Mesendoderm (in vitro differentiated cells): ENCODE measurements at regions not wholly inside any gene's neighbourhood (a gene's known extent, or its start where the extent isn't known, plus 50 kb on each side); places are given as distances from the start of the nearest gene placed in this dataset.

Source experiments
- DNase-seq: peaks from one replicate; pipeline ENCODE4 v3.0.0; 2013
- H2AK5ac ChIP-seq: 2 replicates; pipeline ENCODE4 v1.6.1; 2013; ENCODE audit warnings: low read length, inconsistent platforms
- H2BK120ac ChIP-seq: 2 replicates; pipeline ENCODE4 v1.6.1; 2013; ENCODE audit warnings: low read depth, mild to moderate bottlenecking, low read length, moderate library complexity, mixed read lengths
- H2BK15ac ChIP-seq: replicated peaks from 2 replicates; pipeline ENCODE4 v1.6.1; 2013; ENCODE audit warnings: low read depth, mild to moderate bottlenecking, moderate library complexity
- H2BK5ac ChIP-seq: 2 replicates; pipeline ENCODE4 v1.6.1; 2013; ENCODE audit warnings: low read length, inconsistent platforms
- H3K18ac ChIP-seq: 2 replicates; pipeline ENCODE4 v1.6.1; 2013; ENCODE audit warnings: mild to moderate bottlenecking, low read length, mixed read lengths
- H3K23ac ChIP-seq: one replicate; pipeline ENCODE4 v1.6.1; 2013; ENCODE audit warnings: low read length
- H3K27ac ChIP-seq: 2 replicates; pipeline ENCODE4 v1.5.1; 2013; ENCODE audit warnings: low read depth, mild to moderate bottlenecking, inconsistent platforms, low read length, moderate library complexity
- H3K27me3 ChIP-seq: 2 replicates; pipeline ENCODE4 v1.6.1; 2013; ENCODE audit warnings: low read length, control low read depth, mild to moderate bottlenecking, inconsistent platforms; ENCODE audit not compliant: insufficient read depth, poor library complexity
- H3K36me3 ChIP-seq: 2 replicates; pipeline ENCODE4 v1.6.1; 2013; ENCODE audit warnings: low read length, inconsistent platforms; ENCODE audit not compliant: control insufficient read depth, insufficient read depth
- H3K4ac ChIP-seq: one replicate; pipeline ENCODE4 v1.6.1; 2013; ENCODE audit warnings: low read depth, mild to moderate bottlenecking, low read length, moderate library complexity
- H3K4me1 ChIP-seq: 2 replicates; pipeline ENCODE4 v1.6.1; 2013; ENCODE audit warnings: low read depth, low read length, inconsistent platforms; ENCODE audit not compliant: control insufficient read depth
- H3K4me2 ChIP-seq: 2 replicates; pipeline ENCODE4 v1.6.1; 2013; ENCODE audit warnings: low read length
- H3K4me3 ChIP-seq: 2 replicates; pipeline ENCODE4 v1.5.1; 2013; ENCODE audit warnings: mild to moderate bottlenecking, low read length
- H3K56ac ChIP-seq: one replicate; pipeline ENCODE4 v1.6.1; 2013; ENCODE audit warnings: low read length
- H3K79me1 ChIP-seq: 2 replicates; pipeline ENCODE4 v1.6.1; 2013; ENCODE audit warnings: low read length, inconsistent platforms
- H3K79me2 ChIP-seq: 2 replicates; pipeline ENCODE4 v1.6.1; 2013; ENCODE audit warnings: mild to moderate bottlenecking, low read length; ENCODE audit not compliant: control insufficient read depth, insufficient read depth
- H3K9ac ChIP-seq: 2 replicates; pipeline ENCODE4 v1.6.1; 2013; ENCODE audit warnings: low read length, inconsistent platforms
- H4K5ac ChIP-seq: one replicate; pipeline ENCODE4 v1.6.1; 2013; ENCODE audit warnings: low read length
- H4K8ac ChIP-seq: one replicate; pipeline ENCODE4 v1.6.1; 2013; ENCODE audit warnings: low read depth, mild to moderate bottlenecking, control low read depth, low read length, moderate library complexity
- WGBS: extraction: QIAGEN DNeasy Blood & Tissue Kit; methylation state at CpG from one replicate; pipeline ENCODE4 v1.1.7; 2013; ENCODE audit warnings: low lambda C conversion rate, missing lambda C conversion rate; ENCODE audit not compliant: insufficient coverage; ENCODE audit errors: extremely low coverage; 5-methylcytosine and 5-hydroxymethylcytosine counted together

GRCh38 chr1:5620418-5620817 is 371.8 kb downstream of the NPHP4 start:
- H3K79me2 ChIP-seq = no peaks in the 10 kb centered on the region
- H3K4me3 ChIP-seq = no peak overlapping the region
- DNase-seq = no peak
- H4K8ac ChIP-seq = no peak overlapping the region
- no peak overlapping the region for H3K4ac ChIP-seq
- H3K36me3 ChIP-seq = no peaks in the 10 kb centered on the region
- H2AK5ac ChIP-seq = no peak overlapping the region
- no peaks in the 10 kb centered on the region for H3K27me3 ChIP-seq
- no peaks in the 10 kb centered on the region for H3K79me1 ChIP-seq
- no peak overlapping the region for H2BK5ac ChIP-seq
- H3K4me1 ChIP-seq = no peaks in the 10 kb centered on the region
- no peak overlapping the region for H3K23ac ChIP-seq
- no peak overlapping the region for H3K27ac ChIP-seq
- WGBS = no CpG with 5 or more reads among the region's 3 CpGs
- H3K18ac ChIP-seq = no peak overlapping the region
- H4K5ac ChIP-seq = no peak overlapping the region
- H3K56ac ChIP-seq = no peak overlapping the region
- no peak overlapping the region for H3K9ac ChIP-seq
- H2BK15ac ChIP-seq = no peak overlapping the region
- H3K4me2 ChIP-seq = no peak overlapping the region
- no peak overlapping the region for H2BK120ac ChIP-seq

GRCh38 chr1:5619469-5619868 is 372.8 kb downstream of the NPHP4 start:
- Histone ChIP-seq H3K27ac (no peak overlapping the region), H4K5ac (no peak overlapping the region), H3K79me1 (no peaks in the 10 kb centered on the region), H3K4me3 (no peak overlapping the region), H3K23ac (no peak overlapping the region), H3K4me2 (no peak overlapping the region), H3K36me3 (no peaks in the 10 kb centered on the region), H3K27me3 (no peaks in the 10 kb centered on the region), H3K56ac (no peak overlapping the region), H2BK120ac (no peak overlapping the region), H4K8ac (no peak overlapping the region), H3K4me1 (no peaks in the 10 kb centered on the region), H3K4ac (no peak overlapping the region), H2BK5ac (no peak overlapping the region), H3K18ac (no peak overlapping the region), H3K9ac (no peak overlapping the region), H3K79me2 (no peaks in the 10 kb centered on the region), H2BK15ac (no peak overlapping the region), H2AK5ac (no peak overlapping the region)
- no CpG with 5 or more reads among the region's 1 CpG for WGBS
- no peak for DNase-seq

GRCh38 chr1:5617546-5617945 is 374.7 kb downstream of the NPHP4 start:
- Histone ChIP-seq H3K79me1 (no peaks in the 10 kb centered on the region), H2BK5ac (no peak overlapping the region), H2BK15ac (no peak overlapping the region), H3K4ac (no peak overlapping the region), H3K4me2 (no peak overlapping the region), H4K8ac (no peak overlapping the region), H2BK120ac (no peak overlapping the region), H3K4me3 (no peak overlapping the region), H3K27me3 (no peaks in the 10 kb centered on the region), H2AK5ac (no peak overlapping the region), H3K23ac (no peak overlapping the region), H3K56ac (no peak overlapping the region), H4K5ac (no peak overlapping the region), H3K4me1 (no peaks in the 10 kb centered on the region), H3K27ac (no peak overlapping the region), H3K18ac (no peak overlapping the region), H3K36me3 (no peaks in the 10 kb centered on the region), H3K79me2 (no peaks in the 10 kb centered on the region), H3K9ac (no peak overlapping the region)
- DNase-seq = no peak
- WGBS = no CpG with 5 or more reads among the region's 15 CpGs

- no peak overlapping the region for H3K4me2 ChIP-seq
- no peaks in the 10 kb centered on the region for H3K79me2 ChIP-seq
- H3K4ac ChIP-seq = no peak overlapping the region
- no peak overlapping the region for H3K18ac ChIP-seq
- H4K5ac ChIP-seq = no peak overlapping the region
- H2BK5ac ChIP-seq = no peak overlapping the region
- no peak overlapping the region for H3K4me3 ChIP-seq
- H3K4me1 ChIP-seq = no peaks in the 10 kb centered on the region
- H2AK5ac ChIP-seq = no peak overlapping the region
- no peaks in the 10 kb centered on the region for H3K27me3 ChIP-seq
- no peaks in the 10 kb centered on the region for H3K79me1 ChIP-seq
- WGBS = no CpG with 5 or more reads among the region's 6 CpGs
- DNase-seq = no peak
- no peak overlapping the region for H2BK15ac ChIP-seq
- H3K9ac ChIP-seq = no peak overlapping the region
- H4K8ac ChIP-seq = no peak overlapping the region
- no peak overlapping the region for H3K23ac ChIP-seq
- H3K27ac ChIP-seq = no peak overlapping the region
- no peaks in the 10 kb centered on the region for H3K36me3 ChIP-seq
- H2BK120ac ChIP-seq = no peak overlapping the region
- no peak overlapping the region for H3K56ac ChIP-seq
These were observed 375.1 kb downstream of the NPHP4 start for GRCh38 chr1:5617179-5617520.

- no peak overlapping the region for H4K5ac ChIP-seq
- no peak overlapping the region for H3K23ac ChIP-seq
- no peak for DNase-seq
- no peak overlapping the region for H3K4me2 ChIP-seq
- H3K4me3 ChIP-seq = no peak overlapping the region
- no peak overlapping the region for H2AK5ac ChIP-seq
- H3K79me2 ChIP-seq = no peaks in the 10 kb centered on the region
- H3K18ac ChIP-seq = no peak overlapping the region
- no peak overlapping the region for H3K4ac ChIP-seq
- no peaks in the 10 kb centered on the region for H3K4me1 ChIP-seq
- WGBS = no CpG with 5 or more reads among the region's 22 CpGs
- no peak overlapping the region for H3K27ac ChIP-seq
- no peaks in the 10 kb centered on the region for H3K36me3 ChIP-seq
- no peaks in the 10 kb centered on the region for H3K79me1 ChIP-seq
- no peak overlapping the region for H2BK15ac ChIP-seq
- no peak overlapping the region for H4K8ac ChIP-seq
- H3K9ac ChIP-seq = no peak overlapping the region
- H2BK120ac ChIP-seq = no peak overlapping the region
- no peak overlapping the region for H3K56ac ChIP-seq
- no peak overlapping the region for H2BK5ac ChIP-seq
- no peaks in the 10 kb centered on the region for H3K27me3 ChIP-seq
These were observed 375.7 kb downstream of the NPHP4 start for GRCh38 chr1:5616366-5617178.

- WGBS = no CpG with 5 or more reads among the region's 5 CpGs
These were observed 377.1 kb downstream of the NPHP4 start for GRCh38 chr1:5615076-5615475.

More at GRCh38 chr1:5615076-5615475, 377.1 kb downstream of the NPHP4 start:
- no peak overlapping the region for H3K4ac ChIP-seq
- no peaks in the 10 kb centered on the region for H3K79me2 ChIP-seq
- H3K18ac ChIP-seq = no peak overlapping the region
- H4K8ac ChIP-seq = no peak overlapping the region
- H3K9ac ChIP-seq = no peak overlapping the region
- DNase-seq = no peak
- H3K56ac ChIP-seq = no peak overlapping the region
- no peaks in the 10 kb centered on the region for H3K4me1 ChIP-seq
- no peak overlapping the region for H2BK5ac ChIP-seq
- no peak overlapping the region for H4K5ac ChIP-seq
- H3K36me3 ChIP-seq = no peaks in the 10 kb centered on the region
- no peaks in the 10 kb centered on the region for H3K27me3 ChIP-seq
- no peak overlapping the region for H3K4me2 ChIP-seq
- no peak overlapping the region for H3K4me3 ChIP-seq
- H3K79me1 ChIP-seq = no peaks in the 10 kb centered on the region
- H3K23ac ChIP-seq = no peak overlapping the region
- H3K27ac ChIP-seq = no peak overlapping the region
- H2BK120ac ChIP-seq = no peak overlapping the region
- H2AK5ac ChIP-seq = no peak overlapping the region
- no peak overlapping the region for H2BK15ac ChIP-seq
